ENCODE measurements at regions not wholly inside any gene's neighbourhood (a gene's known extent, or its start where the extent isn't known, plus 50 kb on each side); places are given as distances from the start of the nearest gene placed in this dataset.
"Not testable (repeated sequence)": the region's sequence is repeated elsewhere in the genome, so short reads cannot be mapped to it uniquely, and the experiment has no call there.

GRCh38 chr9:84504360-84504759 is 163.8 kb upstream of the SLC28A3 start:
- DNase-seq (ENCODE audit: low read depth): no peak

GRCh38 chr9:84511651-84512050 is 157.9 kb upstream of the NTRK2 start:
- DNase-seq (ENCODE audit: low read depth): no peak

GRCh38 chr9:84512493-84512892 is 157.0 kb upstream of the NTRK2 start:
- no peak for DNase-seq (ENCODE audit: low read depth)

GRCh38 chr9:84513473-84513872 is 156.1 kb upstream of the NTRK2 start:
- no peak for DNase-seq (ENCODE audit: low read depth)

GRCh38 chr9:84513979-84514378 is 155.6 kb upstream of the NTRK2 start:
- no peak for DNase-seq (ENCODE audit: low read depth)

- no peak for DNase-seq (ENCODE audit: low read depth)
Measured at GRCh38 chr9:84514421-84514820, 155.1 kb upstream of the NTRK2 start.

GRCh38 chr9:84517026-84517425 is 152.5 kb upstream of the NTRK2 start:
- DNase-seq (ENCODE audit: low read depth): no peak

- no peak for DNase-seq (ENCODE audit: low read depth)
Measured at GRCh38 chr9:84519413-84519812, 150.1 kb upstream of the NTRK2 start.

- DNase-seq (ENCODE audit: low read depth): no peak
Measured at GRCh38 chr9:84521208-84521607, 148.3 kb upstream of the NTRK2 start.

GRCh38 chr9:84526211-84526610 is 143.3 kb upstream of the NTRK2 start:
- DNase-seq (ENCODE audit: low read depth): not testable (repeated sequence)

- not testable (repeated sequence) for DNase-seq (ENCODE audit: low read depth)
Measured at GRCh38 chr9:84527060-84527720, 142.3 kb upstream of the NTRK2 start.

- DNase-seq (ENCODE audit: low read depth): not testable (repeated sequence)
Measured at GRCh38 chr9:84535973-84536372, 133.6 kb upstream of the NTRK2 start.

GRCh38 chr9:84538879-84539278 is 130.7 kb upstream of the NTRK2 start:
- no peak for DNase-seq (ENCODE audit: low read depth)

GRCh38 chr9:84542554-84542953 is 127.0 kb upstream of the NTRK2 start:
- DNase-seq (ENCODE audit: low read depth): no peak

GRCh38 chr9:84554069-84554664 is 115.4 kb upstream of the NTRK2 start:
- no peak for DNase-seq (ENCODE audit: low read depth)

GRCh38 chr9:84556556-84556955 is 113.0 kb upstream of the NTRK2 start:
- no peak for DNase-seq (ENCODE audit: low read depth)

- DNase-seq (ENCODE audit: low read depth): no peak
Measured at GRCh38 chr9:84557751-84558150, 111.8 kb upstream of the NTRK2 start.

- no peak for DNase-seq (ENCODE audit: low read depth)
Measured at GRCh38 chr9:84563691-84564090, 105.8 kb upstream of the NTRK2 start.

GRCh38 chr9:84567805-84568204 is 101.7 kb upstream of the NTRK2 start:
- no peak for DNase-seq (ENCODE audit: low read depth)

GRCh38 chr9:84570482-84571154 is 98.9 kb upstream of the NTRK2 start:
- no peak for DNase-seq (ENCODE audit: low read depth)

- DNase-seq (ENCODE audit: low read depth): no peak
Measured at GRCh38 chr9:84573083-84573482, 96.4 kb upstream of the NTRK2 start.

- no peak for DNase-seq (ENCODE audit: low read depth)
Measured at GRCh38 chr9:84575705-84576104, 93.8 kb upstream of the NTRK2 start.

- no peak for DNase-seq (ENCODE audit: low read depth)
Measured at GRCh38 chr9:84583866-84584265, 85.7 kb upstream of the NTRK2 start.

- no peak for DNase-seq (ENCODE audit: low read depth)
Measured at GRCh38 chr9:84586662-84587061, 82.9 kb upstream of the NTRK2 start.
